GM23248 (cell line): ENCODE measurements at regions not wholly inside any gene's neighbourhood (a gene's known extent, or its start where the extent isn't known, plus 50 kb on each side); places are given as distances from the start of the nearest gene placed in this dataset.

ENCODE experiments used
- DNase-seq: peaks from one replicate; pipeline ENCODE4 v3.0.0-alpha.2; 2015
- H2AFZ ChIP-seq: fragments of 200-600 bp; sonication (generic); 2 replicates; pipeline ENCODE4 v1.6.1; 2016; ENCODE audit warnings: antibody characterized with exemption
- H3F3A ChIP-seq: fragments of 200-600 bp; sonication (generic); 2 replicates; pipeline ENCODE4 v1.6.1; 2016; ENCODE audit warnings: mild to moderate bottlenecking, antibody characterized with exemption, mixed run types; ENCODE audit not compliant: insufficient read depth
- H3K27ac ChIP-seq: fragments of 200-600 bp; sonication (generic); 2 replicates; pipeline ENCODE4 v1.5.1; 2016; ENCODE audit warnings: mild to moderate bottlenecking
- H3K27me3 ChIP-seq: fragments of 200-600 bp; sonication (generic); replicated peaks from 2 replicates; pipeline ENCODE4 v1.6.1; 2016; ENCODE audit warnings: mild to moderate bottlenecking; ENCODE audit not compliant: insufficient read depth
- H3K36me3 ChIP-seq: fragments of 200-600 bp; sonication (generic); 2 replicates; pipeline ENCODE4 v1.6.1; 2016; ENCODE audit warnings: low read depth, mild to moderate bottlenecking
- H3K4me1 ChIP-seq: fragments of 200-600 bp; sonication (generic); 2 replicates; pipeline ENCODE4 v1.6.1; 2016; ENCODE audit warnings: mild to moderate bottlenecking; ENCODE audit not compliant: insufficient read depth
- H3K4me2 ChIP-seq: fragments of 200-600 bp; sonication (generic); one replicate; pipeline ENCODE4 v1.6.1; 2016; ENCODE audit warnings: mild to moderate bottlenecking; ENCODE audit not compliant: unreplicated experiment
- H3K4me3 ChIP-seq: fragments of 200-600 bp; sonication (generic); 2 replicates; pipeline ENCODE4 v1.5.1; 2016; ENCODE audit warnings: mild to moderate bottlenecking
- H3K79me2 ChIP-seq: fragments of 200-600 bp; sonication (generic); 2 replicates; pipeline ENCODE4 v1.6.1; 2016; ENCODE audit warnings: mild to moderate bottlenecking; ENCODE audit not compliant: insufficient read depth
- H3K9ac ChIP-seq: fragments of 200-600 bp; sonication (generic); 2 replicates; pipeline ENCODE4 v1.6.1; 2016; ENCODE audit warnings: mild to moderate bottlenecking
- H3K9me2 ChIP-seq: fragments of 200-600 bp; sonication (generic); 2 replicates; pipeline ENCODE4 v1.6.1; 2016; ENCODE audit warnings: mixed run types, mild to moderate bottlenecking, moderate library complexity; ENCODE audit not compliant: insufficient read depth
- H3K9me3 ChIP-seq: fragments of 200-600 bp; sonication (generic); one replicate; pipeline ENCODE4 v1.6.1; 2017; ENCODE audit warnings: low read depth
- H4K20me1 ChIP-seq: fragments of 200-600 bp; sonication (generic); 2 replicates; pipeline ENCODE4 v1.6.0; 2016; ENCODE audit not compliant: insufficient read depth
- EZH2 ChIP-seq: fragments of 200-600 bp; sonication (generic); IDR thresholded peaks from 2 replicates; pipeline ENCODE4 v1.6.1; 2018; ENCODE audit warnings: antibody characterized with exemption, mild to moderate bottlenecking; ENCODE audit not compliant: insufficient read depth, poor library complexity, severe bottlenecking
- EZH2phosphoT487 ChIP-seq: fragments of 200-600 bp; sonication (generic); IDR thresholded peaks from 2 replicates; pipeline ENCODE4 v1.6.1; 2018; ENCODE audit warnings: antibody characterized with exemption, moderate library complexity, mild to moderate bottlenecking, low read depth; ENCODE audit not compliant: insufficient read depth
- WGBS, 2 experiments: methylation state at CpG; one replicate each; pipeline ENCODE4 v1.1.6; 2015 to 2017; ENCODE audit warnings: low lambda C conversion rate in 2 of 2, low coverage in 1 of 2; ENCODE audit errors: missing lambda C conversion rate in 2 of 2; 5-methylcytosine and 5-hydroxymethylcytosine counted together
- in situ Hi-C: fragments of 300-500 bp; cut with MboI; formaldehyde crosslinking; loops from 2 replicates; pipeline ENCODE4 v1.15.0; 2020

DNA sequence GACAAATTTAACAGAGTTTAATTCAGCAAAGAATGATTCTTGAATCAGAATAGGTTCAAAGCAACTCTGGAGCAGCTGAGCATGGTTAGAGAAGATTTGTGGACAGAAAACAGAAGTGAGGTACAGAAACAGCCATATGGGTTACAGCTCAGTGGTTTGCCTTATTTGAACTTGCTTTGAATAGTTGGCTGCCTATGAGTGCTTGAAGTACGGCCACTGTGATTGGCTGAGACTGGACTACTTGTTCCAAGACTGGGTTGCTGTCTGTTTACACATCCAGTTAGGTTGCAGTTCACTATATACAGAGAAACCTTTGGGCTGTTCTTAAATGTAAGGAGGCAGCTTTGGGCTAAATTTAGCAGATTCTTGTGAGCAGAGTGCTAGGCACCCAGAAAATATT is 79.4 kb upstream of the CADPS start:
- H3K36me3 ChIP-seq: no peaks in the 10 kb centered on the region
- no peaks in the 10 kb centered on the region for H4K20me1 ChIP-seq
- H3K4me1 ChIP-seq: no peaks in the 10 kb centered on the region
- in situ Hi-C loops: no loop called here
- WGBS, 2 experiments: 11 to 20% methylated on average over 1 of the region's 1 CpG
- no peaks in the 10 kb centered on the region for H3F3A ChIP-seq
- H3K27me3 ChIP-seq: no peaks in the 10 kb centered on the region
- no peak overlapping the region for H3K27ac ChIP-seq
- no peaks in the 10 kb centered on the region for H3K9me3 ChIP-seq
- no peak overlapping the region for H3K4me2 ChIP-seq
- TF ChIP-seq EZH2 (no peak), EZH2phosphoT487 (no peak)
- DNase-seq: no peak
- no peaks in the 10 kb centered on the region for H3K79me2 ChIP-seq
- H3K9me2 ChIP-seq: 0 out of 2 replicates have a peak, but pooled peaks cover 4% of the 10 kb centered on the region
- no peak overlapping the region for H2AFZ ChIP-seq
- H3K4me3 ChIP-seq: no peak overlapping the region
- H3K9ac ChIP-seq: no peak overlapping the region

GRCh38 chr3:62955126-62955525 is 79.9 kb upstream of the CADPS start:
- no peaks in the 10 kb centered on the region for H3K36me3 ChIP-seq
- no peak overlapping the region for H3K9ac ChIP-seq
- H4K20me1 ChIP-seq: no peaks in the 10 kb centered on the region
- WGBS, 2 experiments: 42 to 46% methylated on average over 4 of the region's 4 CpGs
- no peak overlapping the region for H3K27ac ChIP-seq
- no peak overlapping the region for H2AFZ ChIP-seq
- H3K9me2 ChIP-seq: 0 out of 2 replicates have a peak, but pooled peaks cover 4% of the 10 kb centered on the region
- no peaks in the 10 kb centered on the region for H3K27me3 ChIP-seq
- H3K4me2 ChIP-seq: no peak overlapping the region
- H3K4me3 ChIP-seq: no peak overlapping the region
- no peak for DNase-seq
- H3K9me3 ChIP-seq: no peaks in the 10 kb centered on the region
- no peaks in the 10 kb centered on the region for H3K4me1 ChIP-seq
- no peaks in the 10 kb centered on the region for H3F3A ChIP-seq
- H3K79me2 ChIP-seq: no peaks in the 10 kb centered on the region
- in situ Hi-C loops: no loop called here
- TF ChIP-seq EZH2phosphoT487 (no peak), EZH2 (no peak)

DNA sequence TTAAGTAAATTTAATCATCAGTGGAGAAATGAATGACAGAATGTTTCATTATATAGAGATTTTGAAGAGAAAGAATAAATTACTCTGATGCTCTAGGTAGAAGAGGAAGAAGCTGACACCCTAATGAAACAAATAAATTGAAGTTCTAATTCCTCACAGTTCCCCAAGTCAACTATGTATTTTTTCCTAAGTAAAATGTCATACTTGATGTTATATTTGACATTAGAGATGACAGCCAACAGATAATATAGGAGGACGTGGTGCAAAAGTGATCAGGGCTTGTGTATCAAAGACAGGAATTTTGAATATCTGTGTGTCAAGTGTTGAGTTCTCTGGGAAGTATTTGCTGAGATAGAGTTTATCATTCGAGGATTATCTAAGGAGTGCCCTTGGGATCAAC is 81.2 kb upstream of the CADPS start:
- Histone ChIP-seq H3K27ac (no peak overlapping the region), H3K27me3 (no peaks in the 10 kb centered on the region), H3K4me1 (no peaks in the 10 kb centered on the region), H3F3A (no peaks in the 10 kb centered on the region), H3K4me3 (no peak overlapping the region), H3K9me2 (0 out of 2 replicates have a peak, but pooled peaks cover 4% of the 10 kb centered on the region), H3K9ac (no peak overlapping the region), H4K20me1 (no peaks in the 10 kb centered on the region), H3K36me3 (no peaks in the 10 kb centered on the region), H3K79me2 (no peaks in the 10 kb centered on the region), H2AFZ (no peak overlapping the region), H3K4me2 (no peak overlapping the region), H3K9me3 (no peaks in the 10 kb centered on the region)
- 50 to 52% methylated on average over 2 of the region's 2 CpGs for WGBS, 2 experiments
- TF ChIP-seq EZH2 (no peak), EZH2phosphoT487 (no peak)
- in situ Hi-C loops: no loop called here
- no peak for DNase-seq

DNA sequence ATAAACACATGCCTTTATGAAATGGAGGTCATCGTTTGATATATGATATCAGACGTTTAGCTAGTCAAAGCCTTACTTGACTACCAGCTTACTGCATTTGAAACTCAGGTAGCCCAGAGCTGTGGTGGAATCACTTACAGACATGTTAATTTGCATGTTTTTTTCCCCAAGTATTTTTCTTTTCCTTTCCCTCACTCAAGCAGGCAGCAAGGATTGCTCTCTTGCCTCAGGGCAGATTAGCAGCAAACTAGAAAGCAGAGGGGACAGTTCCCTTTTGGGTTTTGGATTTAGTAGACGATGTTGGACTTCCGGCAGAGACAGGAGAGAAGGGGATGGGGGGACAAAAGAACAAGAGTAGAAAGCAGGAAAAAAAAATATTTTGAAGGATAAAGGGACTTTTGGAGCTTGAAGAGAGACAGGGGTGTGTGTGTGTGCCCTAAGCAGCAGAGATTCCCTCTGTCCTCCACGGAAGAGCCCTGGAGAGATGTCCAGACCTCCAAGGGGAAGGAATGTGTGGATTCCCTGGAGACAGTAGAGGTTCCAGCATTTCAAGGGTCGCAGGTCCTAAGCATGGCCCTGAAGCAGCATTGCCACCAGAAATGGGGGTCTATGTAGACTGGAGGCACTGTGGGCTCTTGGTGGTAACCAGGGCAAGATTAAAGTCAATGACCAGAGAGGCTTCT is 86.8 kb upstream of the CADPS start:
- no peak overlapping the region for H2AFZ ChIP-seq
- no peaks in the 10 kb centered on the region for H3F3A ChIP-seq
- no peak for DNase-seq
- in situ Hi-C loops: no loop called here
- H3K27ac ChIP-seq: no peak overlapping the region
- H3K9ac ChIP-seq: no peak overlapping the region
- H3K79me2 ChIP-seq: no peaks in the 10 kb centered on the region
- no peaks in the 10 kb centered on the region for H4K20me1 ChIP-seq
- H3K4me1 ChIP-seq: peaks cover 5% of the 10 kb centered on the region; the same call in 1 of the 2 replicates
- H3K9me3 ChIP-seq: no peaks in the 10 kb centered on the region
- no peaks in the 10 kb centered on the region for H3K27me3 ChIP-seq
- TF ChIP-seq EZH2 (no peak), EZH2phosphoT487 (no peak)
- 65 to 73% methylated on average over 5 to 6 of the region's 6 CpGs for WGBS, 2 experiments
- H3K4me2 ChIP-seq: no peak overlapping the region
- H3K9me2 ChIP-seq: 0 out of 2 replicates have a peak, but pooled peaks cover 4% of the 10 kb centered on the region
- H3K4me3 ChIP-seq: no peak overlapping the region
- H3K36me3 ChIP-seq: no peaks in the 10 kb centered on the region
